ENCODE measurements at regions not wholly inside any gene's neighbourhood (a gene's known extent, or its start where the extent isn't known, plus 50 kb on each side); places are given as distances from the start of the nearest gene placed in this dataset.
A peak's percentile ranks its signal among the peaks of the same experiment; 100 is the strongest.

- intact Hi-C loops (cut with DNase I; ENCODE audit: low total_unique reads), result no loop called here
- no peak for TF ChIP-seq CTCF (IDR thresholded peaks at IDR 0.05)
- Histone ChIP-seq H3K27ac (no peak overlapping the region), H3K4me3 (no peak overlapping the region), H3K27me3 (peaks cover 0 to 36% of the 10 kb centered on the region in 2 donors), H3K4me1 (peaks cover 0 to 10% (median 7%) of the 10 kb centered on the region in 4 donors), H3K36me3 (no peaks in the 10 kb centered on the region), H3K9me3 (no peaks in the 10 kb centered on the region)
- no peak for DNase-seq
Measured at GRCh38 chr17:28247671-28248555, 71.1 kb upstream of the TMEM97 start.

GRCh38 chr17:28249706-28250105, 69.3 kb upstream of the TMEM97 start:
- no peak for DNase-seq
- H3K4me1 ChIP-seq, result peaks cover 0 to 10% (median 7%) of the 10 kb centered on the region in 4 donors
- H3K4me3 ChIP-seq, result no peak overlapping the region
- no peak overlapping the region for H3K27ac ChIP-seq
- intact Hi-C loops (cut with DNase I; ENCODE audit: low total_unique reads), result no loop called here
- no peak for TF ChIP-seq CTCF (IDR thresholded peaks at IDR 0.05)
- no peaks in the 10 kb centered on the region for H3K36me3 ChIP-seq
- H3K27me3 ChIP-seq, result peaks cover 0 to 54% of the 10 kb centered on the region in 2 donors
- no peaks in the 10 kb centered on the region for H3K9me3 ChIP-seq

- no peak for DNase-seq
- no peaks in the 10 kb centered on the region for H3K9me3 ChIP-seq
- H3K36me3 ChIP-seq, result no peaks in the 10 kb centered on the region
- no peak overlapping the region for H3K4me3 ChIP-seq
- no peak overlapping the region for H3K27ac ChIP-seq
- intact Hi-C loops (cut with DNase I; ENCODE audit: low total_unique reads), result no loop called here
- TF ChIP-seq CTCF (IDR thresholded peaks at IDR 0.05), result no peak
- H3K4me1 ChIP-seq, result peaks cover 0 to 10% (median 7%) of the 10 kb centered on the region in 4 donors
- peaks cover 0 to 70% of the 10 kb centered on the region in 2 donors for H3K27me3 ChIP-seq
Measured at GRCh38 chr17:28252436-28252835, 66.6 kb upstream of the TMEM97 start.

- intact Hi-C loops (cut with DNase I; ENCODE audit: low total_unique reads), result no loop called here
- Histone ChIP-seq H3K27me3 (peaks cover 0 to 63% of the 10 kb centered on the region in 2 donors), H3K27ac (no peak overlapping the region), H3K36me3 (no peaks in the 10 kb centered on the region), H3K4me1 (peaks cover 0 to 10% (median 7%) of the 10 kb centered on the region in 4 donors), H3K9me3 (no peaks in the 10 kb centered on the region), H3K4me3 (no peak overlapping the region)
- DNase-seq, result no peak
- TF ChIP-seq CTCF (IDR thresholded peaks at IDR 0.05), result no peak
Measured at GRCh38 chr17:28253663-28254062, 65.3 kb upstream of the TMEM97 start.

- Histone ChIP-seq H3K4me3 (no peak overlapping the region), H3K9me3 (no peaks in the 10 kb centered on the region), H3K27ac (no peak overlapping the region), H3K27me3 (peaks cover 0 to 53% of the 10 kb centered on the region in 2 donors), H3K4me1 (peaks cover 0 to 10% (median 7%) of the 10 kb centered on the region in 4 donors), H3K36me3 (no peaks in the 10 kb centered on the region)
- TF ChIP-seq CTCF (IDR thresholded peaks at IDR 0.05), result no peak
- intact Hi-C loops (cut with DNase I; ENCODE audit: low total_unique reads), result no loop called here
- DNase-seq, result peak in 1 of 2 donors; percentile 43
Measured at GRCh38 chr17:28255616-28256015, 63.4 kb upstream of the TMEM97 start.

Measured in tibial artery (tissue), 4 donors.